Central memory CD8-positive, alpha-beta T cell (primary cell): ENCODE measurements at regions not wholly inside any gene's neighbourhood (a gene's known extent, or its start where the extent isn't known, plus 50 kb on each side); places are given as distances from the start of the nearest gene placed in this dataset.

Experiments used
- ATAC-seq: fragments of 150-1000 bp; cut with Tn5 transposase; replicated peaks from 2 replicates; pipeline ENCODE4 v1.10.0; 2022; ENCODE audit warnings: mild to moderate bottlenecking, moderate FRiP score, moderate number of reproducible peaks; ENCODE audit not compliant: poor library complexity, severe bottlenecking; ENCODE audit errors: extremely low read depth
- DNase-seq, 2 donors: peaks; one replicate each; pipeline ENCODE4 v3.0.0; 2021; ENCODE audit warnings: low spot score in 2 of 2
- H3K27ac Mint-ChIP-seq: one replicate; pipeline ENCODE4 v1.8.0; 2022; ENCODE audit warnings: low read depth, mild to moderate bottlenecking, moderate library complexity, mixed read lengths
- H3K27me3 Mint-ChIP-seq: one replicate; pipeline ENCODE4 v1.8.0; 2022; ENCODE audit warnings: mixed read lengths
- H3K36me3 Mint-ChIP-seq: one replicate; pipeline ENCODE4 v1.8.0; 2022; ENCODE audit warnings: mild to moderate bottlenecking, moderate library complexity, mixed read lengths; ENCODE audit not compliant: insufficient read depth
- H3K4me1 Mint-ChIP-seq: one replicate; pipeline ENCODE4 v1.8.0; 2022; ENCODE audit warnings: mixed read lengths
- H3K4me3 Mint-ChIP-seq: one replicate; pipeline ENCODE4 v1.8.0; 2022; ENCODE audit warnings: mild to moderate bottlenecking, moderate library complexity, mixed read lengths
- H3K9me3 Mint-ChIP-seq: one replicate; pipeline ENCODE4 v1.8.0; 2022; ENCODE audit warnings: mixed read lengths

GRCh38 chr20:39800548-39800947 is 838.4 kb downstream of the DHX35 start:
- H3K27me3 Mint-ChIP-seq = no peaks in the 10 kb centered on the region
- no peaks in the 10 kb centered on the region for H3K4me1 Mint-ChIP-seq
- no peak overlapping the region for H3K4me3 Mint-ChIP-seq
- peaks cover 5% of the 10 kb centered on the region for H3K9me3 Mint-ChIP-seq
- no peaks in the 10 kb centered on the region for H3K36me3 Mint-ChIP-seq
- DNase-seq (no peak), ATAC-seq (no peak)
- no peak overlapping the region for H3K27ac Mint-ChIP-seq

GRCh38 chr20:39800111-39800510 is 838.0 kb downstream of the DHX35 start:
- DNase-seq (no peak), ATAC-seq (no peak)
- Mint-ChIP-seq H3K4me3 (no peak overlapping the region), H3K4me1 (no peaks in the 10 kb centered on the region), H3K9me3 (peaks cover 5% of the 10 kb centered on the region), H3K27me3 (no peaks in the 10 kb centered on the region), H3K27ac (no peak overlapping the region), H3K36me3 (no peaks in the 10 kb centered on the region)

- Mint-ChIP-seq H3K4me1 (no peaks in the 10 kb centered on the region), H3K4me3 (no peak overlapping the region), H3K36me3 (no peaks in the 10 kb centered on the region), H3K9me3 (peaks cover 5% of the 10 kb centered on the region), H3K27me3 (no peaks in the 10 kb centered on the region), H3K27ac (no peak overlapping the region)
- ATAC-seq (no peak), DNase-seq (no peak)
Measured at GRCh38 chr20:39799366-39799965, 837.3 kb downstream of the DHX35 start.

- H3K4me3 Mint-ChIP-seq = no peak overlapping the region
- DNase-seq (no peak), ATAC-seq (no peak)
- H3K4me1 Mint-ChIP-seq = no peaks in the 10 kb centered on the region
- H3K9me3 Mint-ChIP-seq = peaks cover 9% of the 10 kb centered on the region
- H3K27ac Mint-ChIP-seq = no peak overlapping the region
- no peaks in the 10 kb centered on the region for H3K36me3 Mint-ChIP-seq
- no peaks in the 10 kb centered on the region for H3K27me3 Mint-ChIP-seq
Measured at GRCh38 chr20:39795401-39796272, 833.5 kb downstream of the DHX35 start.

GRCh38 chr20:39792334-39792733 is 830.2 kb downstream of the DHX35 start:
- H3K36me3 Mint-ChIP-seq = no peaks in the 10 kb centered on the region
- ATAC-seq = no peak
- DNase-seq = no peak
- no peaks in the 10 kb centered on the region for H3K4me1 Mint-ChIP-seq
- peaks cover 7% of the 10 kb centered on the region for H3K9me3 Mint-ChIP-seq
- no peak overlapping the region for H3K4me3 Mint-ChIP-seq
- no peaks in the 10 kb centered on the region for H3K27me3 Mint-ChIP-seq
- H3K27ac Mint-ChIP-seq = no peak overlapping the region

- ATAC-seq (no peak), DNase-seq (no peak)
- Mint-ChIP-seq H3K9me3 (peaks cover 18% of the 10 kb centered on the region), H3K4me1 (no peaks in the 10 kb centered on the region), H3K27me3 (no peaks in the 10 kb centered on the region), H3K4me3 (no peak overlapping the region), H3K36me3 (no peaks in the 10 kb centered on the region), H3K27ac (no peak overlapping the region)
Measured at GRCh38 chr20:39789411-39789810, 827.3 kb downstream of the DHX35 start.

- ATAC-seq = no peak
Measured at GRCh38 chr20:39785252-39785917, 823.2 kb downstream of the DHX35 start.

GRCh38 chr20:39784693-39785092 is 822.5 kb downstream of the DHX35 start:
- Mint-ChIP-seq H3K27me3 (no peaks in the 10 kb centered on the region), H3K4me1 (no peaks in the 10 kb centered on the region), H3K36me3 (no peaks in the 10 kb centered on the region), H3K9me3 (peaks cover 16% of the 10 kb centered on the region), H3K4me3 (no peak overlapping the region), H3K27ac (no peak overlapping the region)
- no peak for DNase-seq
- ATAC-seq = no peak

More at GRCh38 chr20:39785252-39785917, 823.2 kb downstream of the DHX35 start:
- DNase-seq = no peak
- Mint-ChIP-seq H3K27me3 (no peaks in the 10 kb centered on the region), H3K27ac (no peak overlapping the region), H3K4me1 (no peaks in the 10 kb centered on the region), H3K36me3 (no peaks in the 10 kb centered on the region), H3K4me3 (no peak overlapping the region), H3K9me3 (peaks cover 16% of the 10 kb centered on the region)

GRCh38 chr20:39778847-39779604 is 816.9 kb downstream of the DHX35 start:
- DNase-seq = no peak
- Mint-ChIP-seq H3K4me1 (no peaks in the 10 kb centered on the region), H3K27ac (no peak overlapping the region), H3K36me3 (no peaks in the 10 kb centered on the region), H3K4me3 (no peak overlapping the region), H3K9me3 (peaks cover 2% of the 10 kb centered on the region), H3K27me3 (no peaks in the 10 kb centered on the region)
- ATAC-seq = no peak

- Mint-ChIP-seq H3K27ac (no peak overlapping the region), H3K4me1 (no peaks in the 10 kb centered on the region), H3K27me3 (no peaks in the 10 kb centered on the region), H3K9me3 (no peaks in the 10 kb centered on the region), H3K4me3 (no peak overlapping the region), H3K36me3 (no peaks in the 10 kb centered on the region)
- ATAC-seq (no peak), DNase-seq (no peak)
Measured at GRCh38 chr20:39778431-39778830, 816.3 kb downstream of the DHX35 start.

GRCh38 chr20:39777610-39778009 is 815.5 kb downstream of the DHX35 start:
- H3K4me1 Mint-ChIP-seq = no peaks in the 10 kb centered on the region
- DNase-seq (no peak), ATAC-seq (no peak)
- H3K9me3 Mint-ChIP-seq = no peaks in the 10 kb centered on the region
- H3K27me3 Mint-ChIP-seq = no peaks in the 10 kb centered on the region
- no peak overlapping the region for H3K4me3 Mint-ChIP-seq
- no peaks in the 10 kb centered on the region for H3K36me3 Mint-ChIP-seq
- H3K27ac Mint-ChIP-seq = no peak overlapping the region

GRCh38 chr20:39775110-39775509 is 813.0 kb downstream of the DHX35 start:
- no peak for DNase-seq
- no peak for ATAC-seq
- Mint-ChIP-seq H3K9me3 (peaks cover 14% of the 10 kb centered on the region), H3K36me3 (no peaks in the 10 kb centered on the region), H3K27me3 (no peaks in the 10 kb centered on the region), H3K27ac (no peak overlapping the region), H3K4me1 (no peaks in the 10 kb centered on the region), H3K4me3 (no peak overlapping the region)
